Endothelial cell of umbilical vein (primary cell): ENCODE measurements at regions not wholly inside any gene's neighbourhood (a gene's known extent, or its start where the extent isn't known, plus 50 kb on each side); places are given as distances from the start of the nearest gene placed in this dataset.
"Not testable (repeated sequence)": the region's sequence is repeated elsewhere in the genome, so short reads cannot be mapped to it uniquely, and the experiment has no call there.

Source experiments
- BruUV-seq: library from RNA; stranded (reverse); fragments of 400-500 nt; replicated peaks from 2 replicates; lab custom pipeline; 2021; lab: Mats Ljungman, UMichigan
- CTCF ChIA-PET: fragments of 300-600, 350-600 bp; sonication (Branson Sonifier 250); formaldehyde crosslinking; loops from one replicate; lab custom pipeline; 2021; ENCODE audit warnings: antibody characterized with exemption, inconsistent platforms; lab: Charles Lee
- POLR2A ChIA-PET: fragments of 300-600, 350-600 bp; sonication (Branson Sonifier 250); formaldehyde crosslinking; loops from one replicate; lab custom pipeline; 2021; ENCODE audit warnings: antibody characterized with exemption, inconsistent platforms; lab: Charles Lee
- DNase-seq: peaks from one replicate; pipeline ENCODE4 v3.0.0-alpha.2; 2011; ENCODE audit warnings: low read depth, low spot score
- FAIRE-seq: peaks from 2 replicates; lab custom pipeline; 2011; peaks lifted over from hg19 to GRCh38; lab: Jason Lieb, UNC
- H2AFZ ChIP-seq: 2 replicates; pipeline ENCODE4 v1.6.0; 2012; ENCODE audit warnings: low read depth, low read length, control low read depth, inconsistent platforms
- H3K27ac ChIP-seq: 2 replicates; pipeline ENCODE4 v1.5.1; 2011; ENCODE audit warnings: low read depth, mild to moderate bottlenecking, control low read depth, low read length, moderate library complexity; ENCODE audit not compliant: insufficient read depth
- H3K27me3 ChIP-seq, 2 experiments: 2 replicates each; pipeline versions ENCODE4 v1.6.0 to v1.6.1; 2011; ENCODE audit warnings: low read length in 2 of 2, mixed read lengths in 1 of 2; ENCODE audit not compliant: control insufficient read depth in 2 of 2, insufficient read depth in 2 of 2
- H3K36me3 ChIP-seq, 2 experiments: 2 replicates in 1 of 2; 3 replicates in 1 of 2; pipeline ENCODE4 v1.5.1; 2011; ENCODE audit warnings: low read length in 2 of 2, mild to moderate bottlenecking in 1 of 2, moderate library complexity in 1 of 2; ENCODE audit not compliant: control insufficient read depth in 2 of 2, insufficient read depth in 2 of 2; ENCODE audit errors: extremely low read depth in 1 of 2
- H3K4me1 ChIP-seq: 3 replicates; pipeline ENCODE4 v1.5.1; 2011; ENCODE audit warnings: mild to moderate bottlenecking, low read length; ENCODE audit not compliant: control insufficient read depth, insufficient read depth; ENCODE audit errors: extremely low read depth
- H3K4me2 ChIP-seq: 2 replicates; pipeline ENCODE4 v1.6.1; 2011; ENCODE audit warnings: low read length, control low read depth, mixed read lengths; ENCODE audit not compliant: insufficient read depth
- H3K4me3 ChIP-seq, 3 experiments: fragments of 200-600 bp in 1 of 3; sonication (generic), shearing (Covaris generic) in 1 of 3; replicated peaks in 1 of 3; 2 replicates each; pipeline ENCODE4 v1.5.1; 2011 to 2016; ENCODE audit warnings: control low read depth in 3 of 3, low read length in 3 of 3, mild to moderate bottlenecking in 2 of 3, inconsistent platforms in 1 of 3, low read depth in 1 of 3, moderate library complexity in 1 of 3; ENCODE audit not compliant: insufficient read depth in 1 of 3
- H3K79me2 ChIP-seq: 2 replicates; pipeline ENCODE4 v1.6.0; 2012; ENCODE audit warnings: low read length, inconsistent platforms; ENCODE audit not compliant: control insufficient read depth, insufficient read depth
- H3K9ac ChIP-seq: replicated peaks from 2 replicates; pipeline ENCODE3; 2011; ENCODE audit warnings: low read length, control low read depth; ENCODE audit not compliant: insufficient read depth; ENCODE audit errors: extremely low read depth
- H3K9me1 ChIP-seq: replicated peaks from 3 replicates; pipeline ENCODE4 v1.6.0; 2011; ENCODE audit warnings: mild to moderate bottlenecking, low read length; ENCODE audit not compliant: control insufficient read depth, insufficient read depth; ENCODE audit errors: extremely low read depth
- H3K9me3 ChIP-seq: replicated peaks from 2 replicates; pipeline ENCODE4 v1.5.1; 2012; ENCODE audit warnings: low read length, inconsistent platforms; ENCODE audit not compliant: control insufficient read depth, insufficient read depth
- H4K20me1 ChIP-seq: replicated peaks from 2 replicates; pipeline ENCODE3; 2011; ENCODE audit warnings: mild to moderate bottlenecking, low read length; ENCODE audit not compliant: control insufficient read depth, insufficient read depth; ENCODE audit errors: extremely low read depth
- FOS ChIP-seq: IDR thresholded peaks from 2 replicates; pipeline ENCODE4 v1.6.1; 2011; ENCODE audit warnings: mild to moderate bottlenecking, low read length, moderate library complexity, borderline replicate concordance; ENCODE audit not compliant: insufficient read depth
- POLR2A ChIP-seq: IDR thresholded peaks from 2 replicates; pipeline ENCODE4 v1.6.1; 2012; ENCODE audit warnings: low read depth, mild to moderate bottlenecking, control low read depth, low read length
- dilution Hi-C: fragments of 300-500 bp; cut with MboI; formaldehyde crosslinking; loops from one replicate; pipeline ENCODE4 v1.15.0; 2019; ENCODE audit warnings: low sequenced_read_pairs; ENCODE audit not compliant: extremely low pct_ligation_motif_present
- intact Hi-C: fragments of 100-400 bp; cut with micrococcal nuclease; formaldehyde crosslinking; loops from one replicate; pipeline ENCODE4 v1.10.0; 2022
- TF ChIP-seq, protein P1 (sequence below), 2 donors: IDR thresholded peaks; 1 replicate in 1 of 2; 2 replicates in 1 of 2; pipeline ENCODE4 v1.5.1; 2011; ENCODE audit warnings: low read length in 2 of 2, mild to moderate bottlenecking in 2 of 2, moderate library complexity in 2 of 2, control low read depth in 1 of 2, inconsistent platforms in 1 of 2, low read depth in 1 of 2; ENCODE audit not compliant: insufficient read depth in 1 of 2; ENCODE audit errors: extremely low read depth in 1 of 2

DNA sequence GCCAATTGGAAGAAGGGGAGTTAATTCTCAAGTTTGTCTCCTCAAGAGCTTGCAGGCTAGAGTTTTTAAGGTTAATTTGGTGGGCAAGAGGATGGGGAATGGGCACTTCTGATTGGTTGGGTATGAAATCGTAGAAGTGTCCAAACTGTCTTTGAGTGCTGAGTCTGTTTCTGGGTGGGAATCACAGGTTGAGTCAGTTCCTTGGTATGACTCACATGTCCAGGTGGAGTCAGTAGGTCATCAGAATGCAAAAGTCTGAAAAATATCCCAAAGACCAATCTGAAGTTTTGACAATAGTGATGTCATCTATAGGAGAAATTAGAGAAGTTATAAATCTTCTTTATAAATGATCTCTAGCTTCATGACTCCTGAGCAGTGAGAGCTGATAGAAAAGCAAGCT, 1252.2 kb downstream of the REEP3 start:
- no TSS peak for BruUV-seq
- peak; percentile 23 for TF ChIP-seq FOS
- TF ChIP-seq POLR2A, result no peak
- TF ChIP-seq, protein P1, sequence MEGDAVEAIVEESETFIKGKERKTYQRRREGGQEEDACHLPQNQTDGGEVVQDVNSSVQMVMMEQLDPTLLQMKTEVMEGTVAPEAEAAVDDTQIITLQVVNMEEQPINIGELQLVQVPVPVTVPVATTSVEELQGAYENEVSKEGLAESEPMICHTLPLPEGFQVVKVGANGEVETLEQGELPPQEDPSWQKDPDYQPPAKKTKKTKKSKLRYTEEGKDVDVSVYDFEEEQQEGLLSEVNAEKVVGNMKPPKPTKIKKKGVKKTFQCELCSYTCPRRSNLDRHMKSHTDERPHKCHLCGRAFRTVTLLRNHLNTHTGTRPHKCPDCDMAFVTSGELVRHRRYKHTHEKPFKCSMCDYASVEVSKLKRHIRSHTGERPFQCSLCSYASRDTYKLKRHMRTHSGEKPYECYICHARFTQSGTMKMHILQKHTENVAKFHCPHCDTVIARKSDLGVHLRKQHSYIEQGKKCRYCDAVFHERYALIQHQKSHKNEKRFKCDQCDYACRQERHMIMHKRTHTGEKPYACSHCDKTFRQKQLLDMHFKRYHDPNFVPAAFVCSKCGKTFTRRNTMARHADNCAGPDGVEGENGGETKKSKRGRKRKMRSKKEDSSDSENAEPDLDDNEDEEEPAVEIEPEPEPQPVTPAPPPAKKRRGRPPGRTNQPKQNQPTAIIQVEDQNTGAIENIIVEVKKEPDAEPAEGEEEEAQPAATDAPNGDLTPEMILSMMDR (IDR thresholded peaks at IDR 0.05; ENCODE audit: extremely low read depth in 1 of 2, insufficient read depth in 1 of 2, low read depth in 1 of 2, low read length in 2 of 2), result no peak
- intact Hi-C loops, result no loop called here

DNA sequence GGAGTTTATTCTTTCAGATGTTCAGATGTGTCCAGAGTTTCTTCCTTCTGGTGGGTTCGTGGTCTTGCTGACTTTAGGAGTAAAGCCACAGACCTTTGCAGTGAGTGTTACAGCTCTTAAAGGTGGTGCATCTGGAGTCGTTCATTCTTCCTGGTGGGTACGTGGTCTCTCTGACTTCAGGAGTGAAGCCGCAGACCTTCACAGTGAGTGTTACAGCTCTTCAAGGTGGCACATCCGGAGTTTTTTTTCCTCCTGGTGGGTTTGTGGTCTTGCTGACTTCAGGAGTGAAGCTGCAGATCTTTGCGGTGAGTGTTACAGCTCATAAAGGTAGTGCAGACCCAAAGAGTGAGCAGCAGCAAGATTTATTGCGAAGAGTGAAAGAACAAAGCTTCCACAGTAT, 1263.2 kb downstream of the REEP3 start:
- POLR2A ChIA-PET, dilution Hi-C loops, H3K9me1 ChIP-seq, H3K4me3 ChIP-seq, H3K4me2 ChIP-seq, H3K9ac ChIP-seq, H3K9me3 ChIP-seq, H3K4me1 ChIP-seq, H3K27ac ChIP-seq, H3K27me3 ChIP-seq, H2AFZ ChIP-seq, H4K20me1 ChIP-seq, DNase-seq, H3K36me3 ChIP-seq, FAIRE-seq, intact Hi-C loops, H3K79me2 ChIP-seq, BruUV-seq, CTCF ChIA-PET: not testable (repeated sequence)

More for the DNA sequence above, 1252.2 kb downstream of the REEP3 start:
- Histone ChIP-seq H3K36me3 (no peaks in the 10 kb centered on the region), H3K27me3 (no peaks in the 10 kb centered on the region), H4K20me1 (no peaks in the 10 kb centered on the region), H3K9ac (no peak overlapping the region), H3K4me3 (no peak overlapping the region), H3K79me2 (no peaks in the 10 kb centered on the region), H3K4me1 (no peaks in the 10 kb centered on the region), H2AFZ (no peak overlapping the region), H3K27ac (no peak overlapping the region), H3K4me2 (no peak overlapping the region), H3K9me1 (no peaks in the 10 kb centered on the region), H3K9me3 (no peaks in the 10 kb centered on the region)
- dilution Hi-C loops, result no loop called here
- FAIRE-seq (no peak), DNase-seq (no peak)
- ChIA-PET POLR2A (no interaction called here), CTCF (no interaction called here)
